Osteocyte (in vitro differentiated cells): ENCODE measurements at regions not wholly inside any gene's neighbourhood (a gene's known extent, or its start where the extent isn't known, plus 50 kb on each side); places are given as distances from the start of the nearest gene placed in this dataset.

Experiments used
- DNase-seq: peaks from one replicate; pipeline ENCODE4 v3.0.0; 2021; ENCODE audit warnings: mixed read lengths; ENCODE audit not compliant: unreplicated experiment; ENCODE audit errors: extremely low spot score
- H3K27ac Mint-ChIP-seq: one replicate; pipeline ENCODE4 v1.8.0; 2021; ENCODE audit warnings: mild to moderate bottlenecking, mixed read lengths; ENCODE audit not compliant: unreplicated experiment
- H3K27me3 Mint-ChIP-seq: one replicate; pipeline ENCODE4 v1.8.0; 2021; ENCODE audit warnings: mixed read lengths; ENCODE audit not compliant: unreplicated experiment
- H3K36me3 Mint-ChIP-seq: one replicate; pipeline ENCODE4 v1.8.0; 2021; ENCODE audit warnings: mixed read lengths; ENCODE audit not compliant: unreplicated experiment
- H3K4me1 Mint-ChIP-seq: one replicate; pipeline ENCODE4 v1.8.0; 2021; ENCODE audit warnings: mixed read lengths; ENCODE audit not compliant: unreplicated experiment
- H3K4me3 Mint-ChIP-seq: one replicate; pipeline ENCODE4 v1.8.0; 2021; ENCODE audit warnings: mild to moderate bottlenecking, moderate library complexity, mixed read lengths; ENCODE audit not compliant: unreplicated experiment
- H3K9me3 Mint-ChIP-seq: one replicate; pipeline ENCODE4 v1.8.0; 2021; ENCODE audit warnings: mixed read lengths; ENCODE audit not compliant: unreplicated experiment
- CTCF ChIP-seq: fragments of 200-600 bp; sonication (generic); IDR thresholded peaks from 2 replicates; pipeline ENCODE4 v1.5.0; 2021; ENCODE audit warnings: antibody characterized with exemption, mild to moderate bottlenecking, moderate library complexity

DNA sequence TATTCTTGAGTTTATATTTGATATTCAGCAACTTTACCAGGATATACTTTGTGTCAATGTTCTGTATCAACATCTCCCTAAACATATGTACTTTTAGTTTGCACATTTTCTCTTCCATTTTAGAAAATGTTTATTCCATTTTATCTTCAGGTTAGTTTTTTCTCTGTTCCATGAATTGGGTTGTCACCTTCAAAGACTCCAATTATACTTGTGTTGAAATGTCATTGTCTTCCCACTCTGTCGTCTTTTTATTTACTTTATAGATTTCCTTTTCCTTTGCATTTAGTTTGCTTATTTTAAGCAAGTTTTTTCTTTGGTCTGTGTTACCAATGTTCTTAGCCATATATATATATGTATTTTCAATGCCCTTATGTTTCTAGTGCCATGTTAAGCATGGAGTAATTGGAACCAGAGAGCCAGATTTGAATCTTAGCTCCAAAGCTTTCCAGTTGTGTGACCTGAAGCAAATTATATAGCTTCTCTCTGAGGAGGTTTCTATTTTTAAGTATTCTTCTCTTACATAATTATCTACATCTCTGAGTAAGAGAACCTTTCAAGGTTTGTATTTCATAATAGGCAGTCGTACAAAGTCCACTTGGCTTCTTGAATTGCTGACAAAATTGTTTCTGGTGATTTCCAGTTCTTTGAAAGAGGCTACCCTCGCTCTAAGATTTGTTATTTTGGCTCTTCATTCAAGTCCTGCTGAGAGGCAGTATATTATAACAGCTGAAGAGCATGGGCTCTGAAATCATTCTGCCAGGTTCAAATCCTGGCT, 85.8 kb upstream of the DYRK2 start:
- H3K4me1 Mint-ChIP-seq = no peaks in the 10 kb centered on the region
- no peak for TF ChIP-seq CTCF
- peaks cover 6% of the 10 kb centered on the region for H3K36me3 Mint-ChIP-seq
- DNase-seq = no peak
- no peak overlapping the region for H3K4me3 Mint-ChIP-seq
- H3K9me3 Mint-ChIP-seq = peaks cover 13% of the 10 kb centered on the region
- H3K27ac Mint-ChIP-seq = no peak overlapping the region
- no peaks in the 10 kb centered on the region for H3K27me3 Mint-ChIP-seq

DNA sequence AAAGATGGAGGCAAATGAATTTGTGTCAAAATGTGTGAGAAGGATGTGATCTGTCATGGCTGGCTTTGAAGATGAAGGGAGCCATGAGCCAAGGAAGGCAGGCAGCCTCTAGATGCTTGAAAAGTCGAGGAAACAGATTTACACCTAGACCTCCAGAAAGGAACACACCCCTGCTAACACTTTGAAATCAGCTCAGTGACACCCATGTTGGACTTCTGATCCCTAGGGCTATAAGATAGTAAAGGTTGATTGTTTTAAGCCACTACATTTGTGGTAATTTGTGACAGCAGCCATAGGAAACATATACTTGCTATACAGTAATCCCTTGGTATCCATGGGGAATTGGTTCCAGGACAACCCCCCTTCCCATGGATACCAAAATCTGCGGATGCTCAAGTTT, 80.5 kb upstream of the DYRK2 start:
- no peak for TF ChIP-seq CTCF
- H3K4me3 Mint-ChIP-seq = no peak overlapping the region
- H3K27me3 Mint-ChIP-seq = peaks cover 4% of the 10 kb centered on the region
- peaks cover 5% of the 10 kb centered on the region for H3K9me3 Mint-ChIP-seq
- H3K36me3 Mint-ChIP-seq = no peaks in the 10 kb centered on the region
- no peak for DNase-seq
- H3K27ac Mint-ChIP-seq = no peak overlapping the region
- no peaks in the 10 kb centered on the region for H3K4me1 Mint-ChIP-seq

DNA sequence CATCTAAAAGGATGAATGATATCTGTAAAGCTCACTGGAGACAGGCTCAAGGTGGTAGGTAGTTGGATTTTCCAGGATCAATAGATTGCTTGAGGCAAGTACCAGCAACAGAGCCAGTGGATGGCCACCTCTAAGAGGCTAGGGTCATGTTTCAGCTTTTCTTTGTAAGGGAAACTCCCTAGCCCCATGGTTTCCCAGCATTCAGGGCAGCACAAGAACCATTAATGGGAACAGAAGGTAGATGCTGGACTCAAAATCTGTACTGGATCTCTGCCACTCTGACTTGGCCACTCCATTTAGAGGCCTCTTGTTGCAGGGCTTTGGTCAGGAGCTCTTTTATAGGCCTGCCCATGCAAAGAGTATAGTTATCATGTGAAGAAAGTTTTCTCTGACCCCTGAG, 76.1 kb upstream of the DYRK2 start:
- H3K27ac Mint-ChIP-seq = no peak overlapping the region
- no peaks in the 10 kb centered on the region for H3K36me3 Mint-ChIP-seq
- peaks cover 5% of the 10 kb centered on the region for H3K9me3 Mint-ChIP-seq
- no peak for DNase-seq
- H3K27me3 Mint-ChIP-seq = peaks cover 4% of the 10 kb centered on the region
- H3K4me3 Mint-ChIP-seq = no peak overlapping the region
- TF ChIP-seq CTCF = no peak
- peaks cover 3% of the 10 kb centered on the region for H3K4me1 Mint-ChIP-seq

DNA sequence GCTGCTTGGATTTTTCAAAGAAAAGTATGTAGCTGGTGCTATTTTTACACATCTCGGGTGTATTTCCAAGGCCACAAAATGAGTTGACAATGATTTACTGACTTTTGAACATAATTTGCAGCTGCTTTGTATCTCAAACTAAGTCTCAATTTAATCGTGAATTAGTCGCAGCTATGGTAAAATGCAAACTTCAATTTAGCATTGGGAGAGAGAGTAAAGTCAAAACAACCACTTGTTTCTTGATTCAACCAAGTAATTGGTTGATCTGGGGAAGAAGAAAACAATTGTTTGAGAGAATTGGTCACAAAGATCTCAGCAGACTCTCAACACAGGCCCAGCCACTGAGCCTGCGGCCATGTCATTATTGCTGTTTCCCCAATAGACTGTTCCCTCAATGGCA, 75.0 kb upstream of the DYRK2 start:
- TF ChIP-seq CTCF = no peak
- Mint-ChIP-seq H3K27me3 (peaks cover 4% of the 10 kb centered on the region), H3K36me3 (no peaks in the 10 kb centered on the region), H3K9me3 (peaks cover 9% of the 10 kb centered on the region), H3K4me3 (no peak overlapping the region), H3K4me1 (peaks cover 3% of the 10 kb centered on the region), H3K27ac (no peak overlapping the region)
- DNase-seq = no peak

DNA sequence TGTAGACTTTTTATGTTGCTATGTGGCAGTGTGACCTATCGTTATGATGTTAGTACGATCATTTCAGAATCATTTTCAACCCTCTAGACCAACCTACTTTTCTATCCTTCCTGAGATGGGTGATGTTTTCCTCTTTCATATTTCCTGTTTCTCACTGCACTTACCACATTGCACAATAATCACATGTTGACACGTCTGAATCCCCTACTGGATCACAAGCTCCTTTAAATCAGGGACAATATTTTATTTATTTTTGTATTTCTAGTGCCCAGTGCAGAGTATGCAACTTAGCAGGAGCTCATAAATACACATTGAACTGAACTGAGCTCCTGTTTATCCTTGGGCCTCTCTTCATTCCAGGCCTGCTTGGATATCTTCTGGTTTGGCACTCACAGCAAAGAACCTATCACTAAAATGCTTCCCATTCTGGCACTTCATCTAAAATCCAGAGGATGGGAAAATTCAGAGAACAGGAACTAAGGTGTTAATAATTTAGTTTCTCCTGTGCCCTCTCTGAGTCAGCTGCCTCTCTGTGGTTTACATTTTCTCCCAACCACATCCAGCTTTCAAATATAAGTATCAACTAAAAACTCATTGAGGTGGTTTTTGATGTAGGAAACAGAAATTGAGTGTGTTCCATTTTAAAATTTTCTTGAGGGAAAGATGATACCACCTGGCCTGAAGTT, 69.4 kb upstream of the DYRK2 start:
- no peak for DNase-seq
- no peaks in the 10 kb centered on the region for H3K27me3 Mint-ChIP-seq
- TF ChIP-seq CTCF = no peak
- peaks cover 3% of the 10 kb centered on the region for H3K4me1 Mint-ChIP-seq
- peaks cover 9% of the 10 kb centered on the region for H3K9me3 Mint-ChIP-seq
- no peak overlapping the region for H3K27ac Mint-ChIP-seq
- H3K36me3 Mint-ChIP-seq = no peaks in the 10 kb centered on the region
- H3K4me3 Mint-ChIP-seq = no peak overlapping the region
